Suprapubic skin (tissue), 4 donors: ENCODE measurements at regions not wholly inside any gene's neighbourhood (a gene's known extent, or its start where the extent isn't known, plus 50 kb on each side); places are given as distances from the start of the nearest gene placed in this dataset.

Experiments
- CTCF ChIP-seq, 2 donors: fragments of 200-600 bp in 1 of 2; fragments of 450-650 bp in 1 of 2; sonication (generic) in 1 of 2; IDR thresholded peaks; one replicate each; pipeline ENCODE4 v1.5.1; 2016 to 2019; ENCODE audit warnings: antibody characterized with exemption in 2 of 2, mild to moderate bottlenecking in 1 of 2, moderate library complexity in 1 of 2
- POLR2A ChIP-seq, 2 donors: fragments of 450-650 bp; IDR thresholded peaks; one replicate each; pipeline ENCODE4 v1.6.1; 2017; ENCODE audit warnings: antibody characterized with exemption in 2 of 2, mild to moderate bottlenecking in 2 of 2, moderate library complexity in 2 of 2
- POLR2AphosphoS5 ChIP-seq, 3 donors: sonication (generic); formaldehyde crosslinking; IDR thresholded peaks; one replicate each; pipeline ENCODE4 v1.6.1; 2017; ENCODE audit warnings: antibody characterized with exemption in 3 of 3

GRCh38 chr1:24983006-24983680, 53.1 kb upstream of the RUNX3 start:
- TF ChIP-seq CTCF (IDR thresholded peaks at IDR 0.05) (no peak), POLR2AphosphoS5 (IDR thresholded peaks at IDR 0.05) (no peak), POLR2A (IDR thresholded peaks at IDR 0.05) (no peak)
